Iris pigment epithelial cell (primary cell): ENCODE measurements at regions not wholly inside any gene's neighbourhood (a gene's known extent, or its start where the extent isn't known, plus 50 kb on each side); places are given as distances from the start of the nearest gene placed in this dataset.

Experiments
- DNase-seq: peaks from one replicate; pipeline ENCODE4 v3.0.0-alpha.2; 2011; ENCODE audit warnings: low read depth

DNA sequence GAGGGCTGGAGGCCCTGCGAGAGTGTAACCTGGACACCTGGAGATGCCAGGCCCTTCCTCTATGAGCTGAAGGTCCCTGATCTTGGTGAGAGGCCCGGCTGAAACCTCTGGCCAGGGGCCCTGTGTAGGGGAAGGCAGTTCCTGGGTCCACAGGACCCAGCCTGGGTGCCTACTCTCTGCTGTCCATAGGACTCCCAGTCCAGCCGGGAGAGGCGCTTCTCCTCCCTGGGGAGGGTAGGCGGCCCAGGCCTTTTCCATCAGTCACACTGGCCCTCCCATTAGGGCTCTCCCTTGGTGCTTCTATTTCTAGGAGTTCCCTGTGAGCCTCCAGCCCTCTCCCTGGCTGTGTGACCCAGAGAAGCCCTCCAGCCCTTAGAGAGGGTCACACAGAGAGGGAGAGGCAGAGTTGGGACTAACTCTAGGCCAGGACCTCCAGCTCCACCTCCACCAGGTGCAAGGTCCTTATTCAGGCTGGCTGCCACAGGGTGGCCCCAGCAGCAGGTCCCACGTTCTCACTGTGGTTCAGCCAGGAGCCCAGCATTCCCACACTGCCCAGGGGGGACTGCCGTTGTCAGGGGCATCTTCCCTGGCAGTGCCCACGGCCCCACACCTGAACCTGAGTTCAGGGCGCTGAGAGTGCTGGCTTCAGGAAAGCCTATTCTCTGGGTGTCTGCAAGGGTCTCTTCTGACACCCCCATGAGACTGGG lies 146.8 kb downstream of the SMAD6 start:
- no peak for DNase-seq

DNA sequence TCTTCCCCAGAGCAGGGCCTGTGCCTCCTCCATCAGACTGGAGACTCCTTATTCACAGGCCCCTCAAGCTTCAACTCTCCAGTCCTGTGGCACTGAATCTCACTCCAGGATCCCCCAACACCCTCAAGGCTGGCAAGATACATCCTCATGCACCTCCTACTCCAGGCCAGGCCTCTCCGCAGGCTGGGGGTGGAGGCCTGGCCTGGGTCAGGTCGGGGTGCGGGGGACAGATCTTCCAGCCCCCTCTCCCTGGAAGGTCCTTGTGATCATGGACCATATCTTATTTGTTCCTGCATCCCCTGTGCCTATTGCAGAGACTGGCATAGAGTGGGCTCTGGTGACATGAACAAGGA lies 147.3 kb downstream of the SMAD6 start:
- no peak for DNase-seq

GRCh38 chr15:66849746-66850077 lies 147.7 kb downstream of the SMAD6 start:
- DNase-seq, result no peak

DNA sequence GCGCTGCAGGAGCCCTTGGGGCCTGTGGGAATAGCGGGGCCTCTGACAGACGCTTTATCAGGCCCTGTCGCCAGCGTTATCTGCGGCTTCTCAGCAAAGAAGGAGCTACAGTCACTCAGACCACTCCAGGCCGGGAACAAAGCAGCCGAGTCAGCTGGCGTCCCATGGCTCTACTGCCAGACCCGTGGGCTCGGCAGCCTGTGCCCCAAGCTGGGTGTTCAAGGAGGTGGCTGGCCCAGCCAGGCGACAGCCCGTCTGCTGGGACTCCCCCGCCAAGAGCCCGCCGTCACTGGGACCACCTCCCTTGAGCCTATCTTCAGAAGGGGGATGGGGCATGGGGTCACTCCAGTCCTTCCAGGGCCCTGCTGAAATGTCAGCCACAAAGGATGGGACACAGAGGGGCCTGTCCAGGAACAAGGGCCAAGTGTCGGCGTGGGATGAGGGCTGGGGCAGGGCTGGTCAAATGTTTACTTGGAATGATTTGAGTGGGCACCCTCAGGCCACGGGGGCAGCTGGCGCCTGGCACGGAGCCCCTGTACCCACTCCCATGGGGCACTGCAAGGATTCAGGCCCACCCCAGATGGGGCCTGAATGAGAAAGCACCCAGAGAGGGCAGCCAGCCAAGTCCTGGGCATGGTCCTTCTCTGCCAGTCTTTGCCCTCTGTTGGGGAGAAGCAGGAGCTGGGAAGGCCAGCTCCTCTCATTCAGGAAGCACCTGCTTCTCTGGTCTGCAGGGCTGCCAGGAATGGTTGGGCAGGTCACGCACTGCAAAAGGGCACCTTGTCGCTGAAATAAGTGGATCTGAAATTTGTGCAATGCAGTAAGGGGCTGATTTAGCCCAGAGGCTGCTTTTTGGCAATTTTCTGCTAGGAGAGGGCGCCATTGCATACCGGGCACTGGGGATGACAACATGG lies 148.3 kb downstream of the SMAD6 start:
- DNase-seq, result no peak

GRCh38 chr15:66850996-66851310 lies 148.9 kb downstream of the SMAD6 start:
- DNase-seq, result no peak

DNA sequence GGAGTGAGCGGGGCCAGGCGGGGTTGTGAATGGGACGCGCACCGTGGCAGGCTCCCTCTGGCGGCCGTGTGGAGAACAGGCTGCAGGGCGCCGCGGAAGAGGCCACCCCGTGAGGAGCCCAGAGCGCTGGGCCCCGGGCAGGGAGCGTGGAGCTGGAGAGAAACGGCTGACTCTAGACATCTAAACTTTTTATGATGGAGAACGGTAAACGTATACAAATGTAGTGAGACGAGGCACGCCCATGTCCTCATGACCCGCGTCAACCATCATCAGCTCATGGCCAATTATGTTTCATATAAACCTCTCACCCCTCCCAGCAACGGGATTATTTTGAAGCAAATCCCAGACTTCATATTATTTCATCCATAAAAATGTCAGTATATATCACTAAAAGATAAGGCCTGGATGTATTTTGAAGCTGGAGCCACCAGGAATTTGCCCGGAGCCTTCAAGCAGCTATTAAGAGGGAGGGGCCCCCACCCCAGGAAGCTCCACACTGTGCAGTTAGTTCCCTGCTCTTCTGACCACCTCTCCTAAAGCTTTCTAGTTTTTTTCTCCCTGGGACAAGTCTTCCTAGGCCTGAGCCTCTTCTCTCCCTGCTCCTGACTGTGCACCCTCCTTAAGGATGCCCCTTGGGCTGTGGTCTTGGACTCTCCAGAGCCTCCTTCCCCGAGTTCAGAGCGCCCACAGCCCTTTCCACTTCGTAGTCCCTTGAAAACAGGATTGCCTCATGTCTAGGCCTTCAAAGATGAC lies 149.5 kb downstream of the SMAD6 start:
- peak; percentile 71 for DNase-seq

DNA sequence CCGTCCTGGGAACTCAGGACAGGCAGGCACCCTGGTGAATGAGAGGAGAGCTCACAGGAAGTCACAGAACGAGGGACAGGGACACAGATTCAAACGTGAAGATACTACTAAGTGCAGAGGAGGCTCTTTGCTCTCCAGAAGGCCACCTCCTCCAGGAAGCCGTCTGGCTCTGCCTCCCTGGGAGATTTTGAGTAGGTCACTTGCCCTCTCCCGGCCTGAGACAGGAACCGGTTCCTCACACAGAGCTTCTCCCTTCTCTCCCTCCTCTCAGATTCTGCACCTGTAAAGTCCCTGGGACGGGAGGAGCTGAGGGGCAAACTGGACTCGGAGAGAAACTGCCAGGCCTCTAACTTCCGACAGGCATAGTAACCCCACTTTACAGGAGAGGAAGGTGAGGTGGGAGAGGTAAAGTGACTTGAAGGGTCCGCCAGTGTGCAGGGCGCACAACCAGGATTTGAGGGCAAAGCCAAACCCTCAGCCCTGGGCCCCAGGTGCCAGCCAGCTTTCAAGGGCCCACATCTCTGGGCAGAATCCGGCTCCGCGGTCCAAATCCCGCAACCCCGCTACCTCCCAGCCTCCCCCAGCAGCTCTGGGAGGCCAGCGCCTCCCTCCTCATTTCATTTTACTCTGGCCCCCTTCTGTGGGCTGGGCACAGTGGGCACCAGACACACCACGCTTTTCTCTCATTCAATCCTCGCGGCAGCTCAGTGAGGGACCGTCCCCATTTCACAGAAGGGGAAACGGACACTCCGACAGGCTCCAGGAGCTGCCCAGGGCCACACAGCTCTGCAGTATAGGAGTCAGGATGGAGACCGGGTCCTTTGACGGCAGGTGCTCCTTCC lies 150.2 kb downstream of the SMAD6 start:
- DNase-seq, result no peak

GRCh38 chr15:66854012-66854965 lies 152.3 kb downstream of the SMAD6 start:
- no peak for DNase-seq

- no peak for DNase-seq
Observed at GRCh38 chr15:66855041-66855440, 153.0 kb downstream of the SMAD6 start.

GRCh38 chr15:66857694-66858093 lies 155.7 kb downstream of the SMAD6 start:
- no peak for DNase-seq

- no peak for DNase-seq
Observed at GRCh38 chr15:66858423-66859207, 156.6 kb downstream of the SMAD6 start.

GRCh38 chr15:66859688-66860253 lies 157.7 kb downstream of the SMAD6 start:
- DNase-seq, result no peak

DNA sequence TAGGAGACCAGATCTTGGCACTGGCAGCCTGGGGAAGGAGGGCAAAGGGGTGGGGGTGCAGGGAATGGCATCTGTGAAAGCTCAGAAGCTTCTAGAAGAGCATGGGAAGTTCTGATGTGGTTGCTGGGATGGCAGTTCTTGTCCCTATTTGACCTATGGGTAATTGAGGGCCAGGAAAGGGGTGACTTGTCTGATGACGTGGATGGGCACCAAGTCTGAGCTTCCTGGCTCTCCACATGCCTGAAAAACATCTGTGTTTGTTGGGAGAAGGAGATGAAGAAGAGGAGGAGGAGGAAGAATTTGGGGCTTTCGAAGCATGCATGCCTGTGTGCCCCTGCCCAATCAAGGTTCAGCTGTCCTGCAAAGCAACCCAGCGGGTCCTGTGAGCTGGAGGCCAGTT lies 158.8 kb downstream of the SMAD6 start:
- no peak for DNase-seq

DNA sequence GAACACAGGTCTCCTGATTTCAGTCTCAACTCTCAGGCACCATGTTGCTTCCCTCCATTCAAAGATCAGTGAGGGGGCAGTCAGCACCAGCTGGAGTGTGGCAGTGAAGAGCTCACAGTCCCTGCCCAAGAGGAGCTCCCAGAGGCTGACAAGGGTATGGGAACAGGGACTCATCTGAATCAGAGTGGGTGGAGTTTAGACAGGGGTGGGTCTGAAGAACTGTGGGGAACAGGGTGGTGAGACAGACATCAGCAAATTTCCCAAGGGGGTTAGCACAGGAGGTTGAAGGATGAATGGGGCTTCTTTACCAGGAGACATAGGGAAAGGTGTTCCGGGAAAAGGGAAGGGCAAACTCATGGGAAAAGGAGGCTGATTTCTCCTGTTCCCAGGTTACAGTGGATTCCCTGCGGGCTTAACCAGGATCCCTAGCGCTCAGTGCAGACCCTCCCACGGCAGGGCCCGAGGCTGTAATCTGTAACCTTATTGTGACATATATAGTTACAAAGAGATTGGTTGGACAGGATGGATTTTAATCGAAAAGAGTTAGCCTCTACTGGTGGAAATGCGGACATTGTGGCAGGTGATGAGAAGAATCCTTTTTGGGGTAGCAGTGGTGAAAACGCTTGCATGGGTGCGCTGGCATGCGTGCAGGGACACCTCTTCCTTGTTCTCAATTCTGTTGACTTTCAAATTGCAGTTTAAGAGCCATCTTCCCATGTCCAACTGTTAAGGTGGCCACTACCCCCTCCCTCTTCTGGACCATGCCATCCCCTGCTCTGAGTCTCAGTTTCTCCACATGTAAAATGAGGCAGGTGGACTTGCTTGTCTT lies 160.3 kb downstream of the SMAD6 start:
- DNase-seq, result no peak

GRCh38 chr15:66862940-66863335 lies 160.9 kb downstream of the SMAD6 start:
- peak; percentile 72 for DNase-seq

DNA sequence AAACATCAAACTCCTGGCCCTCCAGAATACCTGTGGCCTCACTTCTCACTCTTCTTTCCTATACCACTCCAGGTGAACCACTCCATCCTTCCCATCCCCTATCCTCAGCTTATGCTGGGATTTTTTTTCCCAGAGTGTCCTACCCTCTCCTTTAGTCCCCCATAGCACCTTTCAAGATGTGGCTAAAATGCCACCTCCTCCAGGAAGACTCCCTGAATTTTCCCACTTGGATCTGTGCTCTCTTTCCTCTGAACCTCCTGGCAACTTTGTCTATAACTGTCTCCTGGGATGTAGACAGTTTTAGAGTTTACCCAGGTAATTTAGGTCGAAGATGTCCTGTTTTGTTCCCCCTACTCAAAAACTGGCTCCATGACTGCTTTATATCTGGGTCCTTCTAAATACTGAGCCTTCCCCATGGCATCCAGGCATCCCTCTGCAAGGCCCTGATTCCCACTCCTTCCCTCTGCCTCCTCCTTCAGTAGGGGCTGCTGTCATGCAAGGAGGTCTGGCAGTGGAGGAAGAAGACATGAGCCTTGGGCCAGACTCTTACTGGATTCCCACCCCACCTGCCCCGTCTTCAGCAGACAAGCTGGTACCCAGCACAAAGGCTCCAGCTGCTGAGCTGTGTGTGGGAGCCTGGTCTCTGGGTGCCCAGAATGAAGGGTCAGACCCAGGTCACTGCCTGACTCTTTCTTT lies 161.5 kb downstream of the SMAD6 start:
- DNase-seq, result no peak

GRCh38 chr15:66864086-66864830 lies 162.2 kb downstream of the SMAD6 start:
- no peak for DNase-seq

DNA sequence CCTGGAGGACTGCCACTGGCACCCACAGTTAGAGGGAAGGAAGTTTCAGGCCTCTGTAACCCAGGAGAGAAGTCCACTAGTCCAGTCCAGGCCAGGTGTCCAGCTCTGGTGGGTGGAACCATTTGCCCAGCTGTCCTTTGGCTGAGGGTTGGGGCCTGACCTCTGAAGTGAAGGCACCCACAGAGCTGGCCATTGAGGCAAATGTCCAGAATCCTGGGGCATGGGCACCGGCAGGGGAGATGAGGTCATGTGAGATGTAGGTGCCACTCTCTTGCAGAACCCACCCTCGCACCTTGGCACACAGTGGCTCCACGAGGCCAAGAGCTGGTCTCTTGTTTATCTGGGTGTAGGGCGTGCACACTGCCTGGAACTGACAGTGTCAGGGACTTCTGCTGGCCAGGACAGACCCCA lies 162.8 kb downstream of the SMAD6 start:
- DNase-seq, result no peak
